ENCODE measurements at regions not wholly inside any gene's neighbourhood (a gene's known extent, or its start where the extent isn't known, plus 50 kb on each side); places are given as distances from the start of the nearest gene placed in this dataset.

GRCh38 chr4:24144381-24144780 is 254.5 kb upstream of the PPARGC1A start:
- no peak overlapping the region for H3K4me3 ChIP-seq (ENCODE audit: low read depth, low read length)
- DNase-seq (ENCODE audit: low read depth), result no peak
- no peak for TF ChIP-seq CTCF (IDR thresholded peaks at IDR 0.05; ENCODE audit: insufficient read depth, low read length)

GRCh38 chr4:24143741-24144140 is 253.9 kb upstream of the PPARGC1A start:
- no peak overlapping the region for H3K4me3 ChIP-seq (ENCODE audit: low read depth, low read length)
- no peak for DNase-seq (ENCODE audit: low read depth)
- TF ChIP-seq CTCF (IDR thresholded peaks at IDR 0.05; ENCODE audit: insufficient read depth, low read length), result no peak

GRCh38 chr4:24141836-24142235 is 252.0 kb upstream of the PPARGC1A start:
- no peak for TF ChIP-seq CTCF (IDR thresholded peaks at IDR 0.05; ENCODE audit: insufficient read depth, low read length)
- DNase-seq (ENCODE audit: low read depth), result no peak
- no peak overlapping the region for H3K4me3 ChIP-seq (ENCODE audit: low read depth, low read length)

GRCh38 chr4:24140892-24141291 is 251.0 kb upstream of the PPARGC1A start:
- H3K4me3 ChIP-seq (ENCODE audit: low read depth, low read length), result no peak overlapping the region
- TF ChIP-seq CTCF (IDR thresholded peaks at IDR 0.05; ENCODE audit: insufficient read depth, low read length), result no peak
- DNase-seq (ENCODE audit: low read depth), result no peak

- H3K4me3 ChIP-seq (ENCODE audit: low read depth, low read length), result no peak overlapping the region
- DNase-seq (ENCODE audit: low read depth), result no peak
- TF ChIP-seq CTCF (IDR thresholded peaks at IDR 0.05; ENCODE audit: insufficient read depth, low read length), result no peak
Measured at GRCh38 chr4:24137671-24138601, 248.1 kb upstream of the PPARGC1A start.

- no peak overlapping the region for H3K4me3 ChIP-seq (ENCODE audit: low read depth, low read length)
- TF ChIP-seq CTCF (IDR thresholded peaks at IDR 0.05; ENCODE audit: insufficient read depth, low read length), result no peak
- DNase-seq (ENCODE audit: low read depth), result no peak
Measured at GRCh38 chr4:24131954-24132673, 242.3 kb upstream of the PPARGC1A start.

Data from fibroblast of the aortic adventitia (primary cell).